ENCODE measurements at regions not wholly inside any gene's neighbourhood (a gene's known extent, or its start where the extent isn't known, plus 50 kb on each side); places are given as distances from the start of the nearest gene placed in this dataset.
A peak's percentile ranks its signal among the peaks of the same experiment; 100 is the strongest.

DNA sequence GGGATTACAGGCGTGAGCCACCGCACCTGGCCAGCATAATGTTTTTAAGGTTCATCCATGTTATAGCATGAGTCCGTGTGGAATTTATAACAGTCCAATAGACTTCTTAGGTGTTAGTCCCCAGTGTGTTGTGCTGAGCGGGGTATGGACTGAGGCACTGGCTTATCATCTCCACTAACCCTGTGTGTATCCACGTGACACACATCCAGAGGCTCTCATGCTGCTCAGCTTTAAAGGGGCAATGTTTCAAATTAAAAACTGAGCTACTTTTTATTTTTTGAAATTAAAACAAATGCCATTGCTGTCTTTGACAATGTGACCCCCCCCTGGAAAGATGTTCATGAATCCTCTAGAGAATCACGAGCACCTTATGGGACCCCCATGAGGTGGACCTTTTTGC lies 54.3 kb upstream of the TRERF1 start:
- H3K9me2 ChIP-seq (replicated peaks; ENCODE audit: control insufficient read depth, low read length) = no peaks in the 10 kb centered on the region
- peak overlapping the region; percentile 72 for H3K4me3 ChIP-seq (ENCODE audit: low read length)
- H3F3A ChIP-seq (ENCODE audit: control insufficient read depth, insufficient read depth) = peaks cover 22% of the 10 kb centered on the region
- peaks cover 62% of the 10 kb centered on the region for H3K4me1 ChIP-seq (ENCODE audit: control insufficient read depth, low read length)
- no peaks in the 10 kb centered on the region for H3K36me3 ChIP-seq (ENCODE audit: control insufficient read depth, low read length)
- TF ChIP-seq EZH2phosphoT487 (IDR thresholded peaks at IDR 0.05; ENCODE audit: borderline replicate concordance, low read length) = no peak
- TF ChIP-seq, protein P1, sequence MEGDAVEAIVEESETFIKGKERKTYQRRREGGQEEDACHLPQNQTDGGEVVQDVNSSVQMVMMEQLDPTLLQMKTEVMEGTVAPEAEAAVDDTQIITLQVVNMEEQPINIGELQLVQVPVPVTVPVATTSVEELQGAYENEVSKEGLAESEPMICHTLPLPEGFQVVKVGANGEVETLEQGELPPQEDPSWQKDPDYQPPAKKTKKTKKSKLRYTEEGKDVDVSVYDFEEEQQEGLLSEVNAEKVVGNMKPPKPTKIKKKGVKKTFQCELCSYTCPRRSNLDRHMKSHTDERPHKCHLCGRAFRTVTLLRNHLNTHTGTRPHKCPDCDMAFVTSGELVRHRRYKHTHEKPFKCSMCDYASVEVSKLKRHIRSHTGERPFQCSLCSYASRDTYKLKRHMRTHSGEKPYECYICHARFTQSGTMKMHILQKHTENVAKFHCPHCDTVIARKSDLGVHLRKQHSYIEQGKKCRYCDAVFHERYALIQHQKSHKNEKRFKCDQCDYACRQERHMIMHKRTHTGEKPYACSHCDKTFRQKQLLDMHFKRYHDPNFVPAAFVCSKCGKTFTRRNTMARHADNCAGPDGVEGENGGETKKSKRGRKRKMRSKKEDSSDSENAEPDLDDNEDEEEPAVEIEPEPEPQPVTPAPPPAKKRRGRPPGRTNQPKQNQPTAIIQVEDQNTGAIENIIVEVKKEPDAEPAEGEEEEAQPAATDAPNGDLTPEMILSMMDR (IDR thresholded peaks at IDR 0.05; ENCODE audit: low read depth, low read length, poor library complexity, severe bottlenecking) = no peak
- H3K27me3 ChIP-seq (ENCODE audit: control insufficient read depth, low read length) = no peaks in the 10 kb centered on the region
- no peaks in the 10 kb centered on the region for H3K79me2 ChIP-seq (ENCODE audit: control insufficient read depth, low read length)
- peak overlapping the region; percentile 92 for H3K4me2 ChIP-seq (ENCODE audit: low read length)
- no peaks in the 10 kb centered on the region for H3K9me3 ChIP-seq (ENCODE audit: control insufficient read depth, insufficient read depth, low read length)
- H4K20me1 ChIP-seq (ENCODE audit: control insufficient read depth, insufficient read depth, low read depth, low read length) = no peaks in the 10 kb centered on the region
- H3K27ac ChIP-seq (ENCODE audit: low read depth, low read length) = peak overlapping the region; percentile 93

DNA sequence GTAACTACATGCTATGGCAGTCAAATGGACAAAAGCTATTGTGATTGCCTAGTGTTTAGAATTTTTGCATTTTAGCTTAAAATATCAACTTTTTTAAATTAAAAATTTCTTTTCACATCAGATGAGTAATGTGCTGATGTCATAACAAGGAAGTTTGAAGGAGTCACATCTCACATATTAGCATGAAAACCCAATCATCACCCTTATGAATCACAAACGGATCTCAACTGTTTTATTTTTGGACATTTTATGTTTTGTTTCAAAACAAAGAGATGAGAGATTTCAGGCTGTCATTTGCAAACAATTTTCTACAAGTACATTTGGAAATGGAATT lies 53.6 kb upstream of the TRERF1 start:
- peak overlapping the region; percentile 72 for H3K4me3 ChIP-seq (ENCODE audit: low read length)
- H3K4me1 ChIP-seq (ENCODE audit: control insufficient read depth, low read length) = peaks cover 58% of the 10 kb centered on the region
- H3K27ac ChIP-seq (ENCODE audit: low read depth, low read length) = peak overlapping the region; percentile 93
- peak overlapping the region; percentile 92 for H3K4me2 ChIP-seq (ENCODE audit: low read length)
- H3K9me2 ChIP-seq (replicated peaks; ENCODE audit: control insufficient read depth, low read length) = no peaks in the 10 kb centered on the region
- TF ChIP-seq EZH2phosphoT487 (IDR thresholded peaks at IDR 0.05; ENCODE audit: borderline replicate concordance, low read length) = no peak
- TF ChIP-seq, protein P1 (IDR thresholded peaks at IDR 0.05; ENCODE audit: low read depth, low read length, poor library complexity, severe bottlenecking) = no peak
- no peaks in the 10 kb centered on the region for H4K20me1 ChIP-seq (ENCODE audit: control insufficient read depth, insufficient read depth, low read depth, low read length)
- peaks cover 22% of the 10 kb centered on the region for H3F3A ChIP-seq (ENCODE audit: control insufficient read depth, insufficient read depth)
- no peaks in the 10 kb centered on the region for H3K36me3 ChIP-seq (ENCODE audit: control insufficient read depth, low read length)
- H3K79me2 ChIP-seq (ENCODE audit: control insufficient read depth, low read length) = no peaks in the 10 kb centered on the region
- no peaks in the 10 kb centered on the region for H3K27me3 ChIP-seq (ENCODE audit: control insufficient read depth, low read length)
- no peaks in the 10 kb centered on the region for H3K9me3 ChIP-seq (ENCODE audit: control insufficient read depth, insufficient read depth, low read length)

DNA sequence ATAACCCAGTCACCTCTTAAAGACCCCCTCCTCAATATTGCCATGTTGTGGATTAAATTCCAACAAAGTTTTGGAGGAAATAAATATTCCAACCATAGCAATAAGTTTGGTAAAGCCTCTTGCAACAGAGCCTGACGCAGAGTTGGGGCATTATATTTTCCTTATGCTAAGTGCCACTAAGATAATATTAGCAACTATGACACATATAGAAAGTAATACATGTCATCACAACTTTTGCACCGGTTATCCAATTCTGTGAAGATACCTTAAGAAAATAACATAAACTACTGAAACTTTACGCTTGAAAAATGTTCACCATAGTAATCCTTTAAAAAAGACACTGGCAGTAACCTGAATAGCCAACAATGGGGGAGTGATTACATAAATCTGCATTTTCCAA lies 52.2 kb upstream of the TRERF1 start:
- H3F3A ChIP-seq (ENCODE audit: control insufficient read depth, insufficient read depth) = peaks cover 19% of the 10 kb centered on the region
- TF ChIP-seq, protein P1 (IDR thresholded peaks at IDR 0.05; ENCODE audit: low read depth, low read length, poor library complexity, severe bottlenecking) = no peak
- no peak for TF ChIP-seq EZH2phosphoT487 (IDR thresholded peaks at IDR 0.05; ENCODE audit: borderline replicate concordance, low read length)

DNA sequence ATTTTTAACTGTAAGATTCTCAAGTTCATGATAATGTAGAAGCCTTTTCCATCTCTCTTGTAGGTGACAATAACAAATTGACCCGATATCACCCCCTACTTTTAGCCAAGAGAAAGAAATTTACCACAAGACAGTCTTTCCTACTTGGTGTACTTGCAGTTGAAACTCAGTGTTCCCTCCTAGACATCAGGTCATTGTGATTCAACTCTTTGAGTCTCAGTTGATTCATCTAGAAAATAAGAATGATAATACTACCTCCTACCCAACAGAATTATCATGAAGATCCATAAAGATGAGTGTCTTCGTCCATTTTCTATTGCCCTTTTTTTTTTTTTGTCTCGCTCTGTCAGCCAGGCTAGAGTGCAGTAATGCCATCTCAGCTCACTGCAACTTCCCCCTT lies 51.3 kb upstream of the TRERF1 start:
- Histone ChIP-seq H3K79me2 (ENCODE audit: control insufficient read depth, low read length) (no peaks in the 10 kb centered on the region), H3K9me3 (ENCODE audit: control insufficient read depth, insufficient read depth, low read length) (no peaks in the 10 kb centered on the region), H3K36me3 (ENCODE audit: control insufficient read depth, low read length) (no peaks in the 10 kb centered on the region), H3K4me1 (ENCODE audit: control insufficient read depth, low read length) (peaks cover 35% of the 10 kb centered on the region), H3F3A (ENCODE audit: control insufficient read depth, insufficient read depth) (peaks cover 19% of the 10 kb centered on the region), H3K9me2 (replicated peaks; ENCODE audit: control insufficient read depth, low read length) (no peaks in the 10 kb centered on the region), H3K27me3 (ENCODE audit: control insufficient read depth, low read length) (no peaks in the 10 kb centered on the region), H3K4me2 (ENCODE audit: low read length) (no peak overlapping the region), H4K20me1 (ENCODE audit: control insufficient read depth, insufficient read depth, low read depth, low read length) (no peaks in the 10 kb centered on the region), H3K27ac (ENCODE audit: low read depth, low read length) (no peak overlapping the region), H3K4me3 (ENCODE audit: low read length) (no peak overlapping the region)
- TF ChIP-seq, protein P1 (IDR thresholded peaks at IDR 0.05; ENCODE audit: low read depth, low read length, poor library complexity, severe bottlenecking) = no peak
- TF ChIP-seq EZH2phosphoT487 (IDR thresholded peaks at IDR 0.05; ENCODE audit: borderline replicate concordance, low read length) = no peak

More for the DNA sequence above, 52.2 kb upstream of the TRERF1 start:
- no peaks in the 10 kb centered on the region for H3K9me3 ChIP-seq (ENCODE audit: control insufficient read depth, insufficient read depth, low read length)
- no peaks in the 10 kb centered on the region for H3K27me3 ChIP-seq (ENCODE audit: control insufficient read depth, low read length)
- no peaks in the 10 kb centered on the region for H3K9me2 ChIP-seq (replicated peaks; ENCODE audit: control insufficient read depth, low read length)
- no peaks in the 10 kb centered on the region for H3K79me2 ChIP-seq (ENCODE audit: control insufficient read depth, low read length)
- no peaks in the 10 kb centered on the region for H3K36me3 ChIP-seq (ENCODE audit: control insufficient read depth, low read length)
- no peak overlapping the region for H3K27ac ChIP-seq (ENCODE audit: low read depth, low read length)
- H3K4me1 ChIP-seq (ENCODE audit: control insufficient read depth, low read length) = peaks cover 44% of the 10 kb centered on the region
- H3K4me3 ChIP-seq (ENCODE audit: low read length) = no peak overlapping the region
- no peaks in the 10 kb centered on the region for H4K20me1 ChIP-seq (ENCODE audit: control insufficient read depth, insufficient read depth, low read depth, low read length)
- no peak overlapping the region for H3K4me2 ChIP-seq (ENCODE audit: low read length)

Data from DOHH2 (cell line).